PC-3 (cell line): ENCODE measurements at regions not wholly inside any gene's neighbourhood (a gene's known extent, or its start where the extent isn't known, plus 50 kb on each side); places are given as distances from the start of the nearest gene placed in this dataset.

Source experiments
- ATAC-seq: fragments of 200-7000 bp; cut with Tn5 transposase; 2 replicates; pipeline ENCODE4 v1.9.1; 2020; ENCODE audit warnings: mild to moderate bottlenecking, moderate library complexity
- BruUV-seq: library from RNA; stranded (reverse); fragments of 400-500 nt; replicated peaks from 2 replicates; lab custom pipeline; 2021; lab: Mats Ljungman, UMichigan
- CTCF ChIA-PET: fragments of 300-600 bp; sonication (Branson Sonifier 250); formaldehyde crosslinking; loops from one replicate; lab custom pipeline; 2022; ENCODE audit warnings: antibody characterized with exemption; lab: Charles Lee
- POLR2A ChIA-PET: fragments of 300-600 bp; sonication (Branson Sonifier 250); formaldehyde crosslinking; loops from one replicate; lab custom pipeline; 2022; ENCODE audit warnings: antibody characterized with exemption; ENCODE audit not compliant: unreplicated experiment; lab: Charles Lee
- DNase-seq: peaks from one replicate; pipeline ENCODE4 v3.0.0-alpha.2; 2015
- H2AFZ ChIP-seq: fragments of 300-600 bp; sonication (generic); 2 replicates; pipeline ENCODE4 v1.6.0; 2016; ENCODE audit warnings: antibody characterized with exemption, low read length
- H3F3A ChIP-seq: fragments of 300-600 bp; sonication (generic); one replicate; pipeline ENCODE4 v1.6.0; 2017; ENCODE audit warnings: antibody characterized with exemption, low read length, control low read depth, mild to moderate bottlenecking; ENCODE audit not compliant: unreplicated experiment
- H3K27ac ChIP-seq: fragments of 300-600 bp; sonication (generic); 2 replicates; pipeline ENCODE4 v1.5.1; 2016; ENCODE audit warnings: mild to moderate bottlenecking, low read length
- H3K27me3 ChIP-seq: fragments of 300-600 bp; sonication (generic); 2 replicates; pipeline ENCODE4 v1.6.1; 2016; ENCODE audit warnings: low read length, mixed read lengths
- H3K36me3 ChIP-seq: fragments of 300-600 bp; sonication (generic); 2 replicates; pipeline ENCODE4 v1.6.1; 2016; ENCODE audit warnings: low read depth, mixed run types, low read length, mixed read lengths
- H3K4me1 ChIP-seq: fragments of 300-600 bp; sonication (generic); 2 replicates; pipeline ENCODE4 v1.5.1; 2016; ENCODE audit warnings: low read length; ENCODE audit not compliant: insufficient read depth
- H3K4me2 ChIP-seq: fragments of 300-600 bp; sonication (generic); 2 replicates; pipeline ENCODE4 v1.6.0; 2016; ENCODE audit warnings: low read length
- H3K4me3 ChIP-seq: fragments of 300-600 bp; sonication (generic); 2 replicates; pipeline ENCODE4 v1.5.1; 2016; ENCODE audit warnings: mild to moderate bottlenecking, low read length, mixed read lengths
- H3K79me2 ChIP-seq: fragments of 300-600 bp; sonication (generic); 2 replicates; pipeline ENCODE4 v1.6.1; 2017; ENCODE audit warnings: low read length, mixed read lengths
- H3K9ac ChIP-seq: fragments of 300-600 bp; sonication (generic); 2 replicates; pipeline ENCODE4 v1.6.0; 2016; ENCODE audit warnings: mild to moderate bottlenecking, low read length
- H3K9me2 ChIP-seq: fragments of 300-600 bp; sonication (generic); replicated peaks from 2 replicates; pipeline ENCODE4 v1.6.1; 2016; ENCODE audit warnings: mixed run types, low read length, mixed read lengths
- H3K9me3 ChIP-seq: fragments of 300-600 bp; sonication (generic); 2 replicates; pipeline ENCODE4 v1.6.1; 2016; ENCODE audit warnings: low read length, mixed read lengths
- H4K20me1 ChIP-seq: fragments of 300-600 bp; sonication (generic); 2 replicates; pipeline ENCODE4 v1.6.1; 2016; ENCODE audit warnings: low read length, mixed read lengths
- CTCF ChIP-seq: fragments of 300-600 bp; sonication (generic); conservative IDR thresholded peaks from 2 replicates; pipeline ENCODE4 v1.5.1; 2017; ENCODE audit warnings: antibody characterized with exemption, low read depth, mild to moderate bottlenecking, low read length
- EZH2 ChIP-seq: fragments of 300-600 bp; sonication (generic); IDR thresholded peaks from one replicate; pipeline ENCODE4 v1.6.1; 2017; ENCODE audit warnings: antibody characterized with exemption, mild to moderate bottlenecking, low read length; ENCODE audit not compliant: unreplicated experiment
- EZH2phosphoT487 ChIP-seq: fragments of 300-600 bp; sonication (generic); IDR thresholded peaks from 2 replicates; pipeline ENCODE4 v1.6.1; 2018; ENCODE audit warnings: mild to moderate bottlenecking, antibody characterized with exemption, low read length, borderline replicate concordance
- intact Hi-C: fragments of 100-400 bp; cut with micrococcal nuclease; formaldehyde crosslinking; loops from 2 replicates; pipeline ENCODE4 v1.9.0; 2023

DNA sequence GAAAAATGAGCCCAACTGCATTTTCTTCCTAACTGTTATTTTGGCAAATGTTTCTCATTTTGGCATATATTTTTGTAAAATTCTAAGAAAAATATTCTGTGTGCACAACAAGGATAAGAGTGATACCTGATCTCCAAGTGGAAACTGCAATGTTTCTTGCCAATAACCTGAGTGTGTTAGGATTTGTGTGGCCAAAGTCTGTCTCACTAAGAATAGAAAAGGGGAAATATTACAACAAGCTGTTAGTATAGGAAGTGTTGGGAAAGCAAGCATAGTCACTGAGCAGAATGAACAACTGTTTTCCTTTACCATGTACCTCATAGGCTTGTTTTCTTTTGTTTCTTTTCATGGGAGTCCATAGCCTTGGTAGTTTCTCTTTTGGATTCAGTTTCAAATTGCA is 624.2 kb downstream of the MTRR start:
- no peak for DNase-seq
- no peaks in the 10 kb centered on the region for H3K4me1 ChIP-seq
- no peak overlapping the region for H3K4me2 ChIP-seq
- H3F3A ChIP-seq = no peaks in the 10 kb centered on the region
- H2AFZ ChIP-seq = no peak overlapping the region
- H3K9ac ChIP-seq = no peak overlapping the region
- H3K9me3 ChIP-seq = peaks cover 31% of the 10 kb centered on the region
- no peaks in the 10 kb centered on the region for H3K79me2 ChIP-seq
- no peak overlapping the region for H3K4me3 ChIP-seq
- H4K20me1 ChIP-seq = no peaks in the 10 kb centered on the region
- no peaks in the 10 kb centered on the region for H3K27me3 ChIP-seq
- TF ChIP-seq EZH2 (no peak), EZH2phosphoT487 (no peak), CTCF (no peak)
- no peak overlapping the region for H3K27ac ChIP-seq
- intact Hi-C loops = no loop called here
- CTCF ChIA-PET = no interaction called here
- H3K9me2 ChIP-seq = no peaks in the 10 kb centered on the region
- POLR2A ChIA-PET = no interaction called here
- 0 out of 2 replicates have a peak, but pooled peaks cover 3% of the 10 kb centered on the region for H3K36me3 ChIP-seq
- no TSS peak for BruUV-seq
- ATAC-seq = no peak

- Histone ChIP-seq H3K4me2 (no peak overlapping the region), H3K36me3 (0 out of 2 replicates have a peak, but pooled peaks cover 3% of the 10 kb centered on the region), H3K27me3 (no peaks in the 10 kb centered on the region), H3K9me2 (no peaks in the 10 kb centered on the region), H3K79me2 (no peaks in the 10 kb centered on the region), H3K4me1 (no peaks in the 10 kb centered on the region), H4K20me1 (no peaks in the 10 kb centered on the region), H3F3A (no peaks in the 10 kb centered on the region), H3K27ac (no peak overlapping the region), H3K9ac (no peak overlapping the region), H3K4me3 (no peak overlapping the region), H2AFZ (no peak overlapping the region), H3K9me3 (peaks cover 17% of the 10 kb centered on the region)
- POLR2A ChIA-PET = no interaction called here
- CTCF ChIA-PET = no interaction called here
- intact Hi-C loops = no loop called here
- peak; percentile 33 for DNase-seq
- no peak for ATAC-seq
- no TSS peak for BruUV-seq
- no peak for TF ChIP-seq EZH2phosphoT487
- TF ChIP-seq CTCF = no peak
- TF ChIP-seq EZH2 = no peak
Observed at GRCh38 chr5:8500426-8500825, 631.5 kb downstream of the MTRR start.

DNA sequence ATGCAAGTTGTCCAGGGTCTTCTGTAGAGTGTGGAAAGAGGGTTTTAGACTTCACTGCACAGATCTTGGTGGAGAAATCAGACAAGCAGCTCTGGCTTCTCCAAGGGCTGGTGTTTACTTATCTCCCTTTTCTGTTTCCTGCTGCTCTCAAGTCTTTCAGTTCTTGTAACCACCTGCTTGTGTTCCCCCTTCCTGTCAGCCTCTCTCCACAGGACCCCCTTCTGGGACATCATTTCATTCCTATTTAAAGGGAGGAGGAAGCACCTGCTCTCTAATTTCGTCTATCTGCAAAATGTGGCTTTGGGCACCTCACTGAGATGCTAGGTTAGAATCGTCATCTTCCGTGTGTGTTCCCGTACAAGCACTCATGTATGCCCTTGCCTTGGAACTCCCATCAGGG is 636.2 kb downstream of the MTRR start:
- H4K20me1 ChIP-seq = no peaks in the 10 kb centered on the region
- no peaks in the 10 kb centered on the region for H3K27me3 ChIP-seq
- peaks cover 17% of the 10 kb centered on the region for H3K4me1 ChIP-seq
- no peak overlapping the region for H2AFZ ChIP-seq
- TF ChIP-seq EZH2 (no peak), CTCF (no peak), EZH2phosphoT487 (no peak)
- peaks cover 4% of the 10 kb centered on the region for H3F3A ChIP-seq
- no peak for ATAC-seq
- ChIA-PET CTCF (no interaction called here), POLR2A (no interaction called here)
- no peaks in the 10 kb centered on the region for H3K9me3 ChIP-seq
- no peaks in the 10 kb centered on the region for H3K9me2 ChIP-seq
- DNase-seq = no peak
- H3K4me3 ChIP-seq = no peak overlapping the region
- H3K4me2 ChIP-seq = no peak overlapping the region
- no TSS peak for BruUV-seq
- intact Hi-C loops = no loop called here
- no peak overlapping the region for H3K9ac ChIP-seq
- no peaks in the 10 kb centered on the region for H3K36me3 ChIP-seq
- no peak overlapping the region for H3K27ac ChIP-seq
- H3K79me2 ChIP-seq = no peaks in the 10 kb centered on the region
